ENCODE measurements at regions not wholly inside any gene's neighbourhood (a gene's known extent, or its start where the extent isn't known, plus 50 kb on each side); places are given as distances from the start of the nearest gene placed in this dataset.
A peak's percentile ranks its signal among the peaks of the same experiment; 100 is the strongest.

DNA sequence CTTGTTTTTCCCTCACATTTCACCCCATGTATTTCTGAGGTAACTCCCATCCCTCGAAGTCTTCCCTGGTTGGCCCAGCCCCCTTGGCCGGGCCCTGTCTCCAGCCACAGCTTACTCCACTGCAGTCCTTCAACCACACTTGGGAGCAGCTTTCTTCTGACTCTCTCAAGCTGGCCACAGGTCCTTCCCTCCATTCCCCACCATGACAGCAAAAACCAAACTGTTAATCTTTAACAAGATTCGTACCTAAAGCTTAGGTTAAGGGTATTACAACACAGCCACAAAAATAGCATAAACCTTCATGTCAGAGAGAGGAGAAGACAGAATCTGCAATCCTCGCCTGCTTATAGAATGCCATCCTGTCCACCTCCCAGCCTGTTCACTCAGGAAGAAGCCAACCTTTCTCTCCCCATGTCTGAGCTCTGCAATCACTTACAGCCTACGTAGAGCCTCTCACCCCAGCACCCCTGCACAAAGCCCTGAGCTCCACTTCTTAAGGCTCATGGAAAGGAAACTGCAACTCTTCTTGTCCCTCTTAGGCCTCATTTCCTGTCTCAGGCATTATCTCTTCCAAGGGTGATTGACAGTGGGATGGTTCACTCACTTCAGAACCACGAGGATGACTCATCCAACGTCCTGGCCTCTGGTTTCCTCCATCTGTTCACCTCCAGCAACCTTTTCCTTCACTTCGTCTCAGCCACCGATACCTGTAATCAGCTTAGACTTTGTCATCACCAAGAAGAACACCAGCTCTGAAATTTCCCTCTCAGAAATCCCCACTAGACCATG, 72.8 kb downstream of the CD2 start:
- TF ChIP-seq, protein P1, sequence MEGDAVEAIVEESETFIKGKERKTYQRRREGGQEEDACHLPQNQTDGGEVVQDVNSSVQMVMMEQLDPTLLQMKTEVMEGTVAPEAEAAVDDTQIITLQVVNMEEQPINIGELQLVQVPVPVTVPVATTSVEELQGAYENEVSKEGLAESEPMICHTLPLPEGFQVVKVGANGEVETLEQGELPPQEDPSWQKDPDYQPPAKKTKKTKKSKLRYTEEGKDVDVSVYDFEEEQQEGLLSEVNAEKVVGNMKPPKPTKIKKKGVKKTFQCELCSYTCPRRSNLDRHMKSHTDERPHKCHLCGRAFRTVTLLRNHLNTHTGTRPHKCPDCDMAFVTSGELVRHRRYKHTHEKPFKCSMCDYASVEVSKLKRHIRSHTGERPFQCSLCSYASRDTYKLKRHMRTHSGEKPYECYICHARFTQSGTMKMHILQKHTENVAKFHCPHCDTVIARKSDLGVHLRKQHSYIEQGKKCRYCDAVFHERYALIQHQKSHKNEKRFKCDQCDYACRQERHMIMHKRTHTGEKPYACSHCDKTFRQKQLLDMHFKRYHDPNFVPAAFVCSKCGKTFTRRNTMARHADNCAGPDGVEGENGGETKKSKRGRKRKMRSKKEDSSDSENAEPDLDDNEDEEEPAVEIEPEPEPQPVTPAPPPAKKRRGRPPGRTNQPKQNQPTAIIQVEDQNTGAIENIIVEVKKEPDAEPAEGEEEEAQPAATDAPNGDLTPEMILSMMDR (IDR thresholded peaks at IDR 0.05; ENCODE audit: low read depth, low read length): no peak
- no peak overlapping the region for H3K4me3 ChIP-seq (ENCODE audit: low read depth, low read length)
- H3K36me3 ChIP-seq: no peaks in the 10 kb centered on the region
- no peaks in the 10 kb centered on the region for H3K9me3 ChIP-seq
- DNase-seq: peak; percentile 36
- no peaks in the 10 kb centered on the region for H3K27me3 ChIP-seq
- H3K4me1 ChIP-seq: peaks cover 27% of the 10 kb centered on the region

GRCh38 chr1:116827607-116828105, 73.4 kb downstream of the CD2 start:
- Histone ChIP-seq H3K4me1 (peaks cover 27% of the 10 kb centered on the region), H3K27me3 (no peaks in the 10 kb centered on the region), H3K36me3 (no peaks in the 10 kb centered on the region), H3K4me3 (ENCODE audit: low read depth, low read length) (no peak overlapping the region), H3K9me3 (no peaks in the 10 kb centered on the region)
- TF ChIP-seq, protein P1 (IDR thresholded peaks at IDR 0.05; ENCODE audit: low read depth, low read length): no peak
- DNase-seq: no peak

- TF ChIP-seq, protein P1 (IDR thresholded peaks at IDR 0.05; ENCODE audit: low read depth, low read length): no peak
- no peak overlapping the region for H3K4me3 ChIP-seq (ENCODE audit: low read depth, low read length)
- DNase-seq: no peak
Measured at GRCh38 chr1:116832308-116832931, 77.3 kb upstream of the PTGFRN start.

GRCh38 chr1:116832932-116833578, 76.7 kb upstream of the PTGFRN start:
- Histone ChIP-seq H3K4me3 (ENCODE audit: low read depth, low read length) (no peak overlapping the region), H3K27me3 (no peaks in the 10 kb centered on the region), H3K9me3 (no peaks in the 10 kb centered on the region), H3K4me1 (no peaks in the 10 kb centered on the region), H3K36me3 (no peaks in the 10 kb centered on the region)
- TF ChIP-seq, protein P1 (IDR thresholded peaks at IDR 0.05; ENCODE audit: low read depth, low read length): no peak
- DNase-seq: no peak

More at GRCh38 chr1:116832308-116832931, 77.3 kb upstream of the PTGFRN start:
- no peaks in the 10 kb centered on the region for H3K9me3 ChIP-seq
- H3K4me1 ChIP-seq: peaks cover 2% of the 10 kb centered on the region; the same call in 1 of the 2 replicates
- no peaks in the 10 kb centered on the region for H3K27me3 ChIP-seq
- H3K36me3 ChIP-seq: no peaks in the 10 kb centered on the region

GRCh38 chr1:116833718-116834117, 76.0 kb upstream of the PTGFRN start:
- H3K4me3 ChIP-seq (ENCODE audit: low read depth, low read length): no peak overlapping the region
- H3K4me1 ChIP-seq: no peaks in the 10 kb centered on the region
- H3K27me3 ChIP-seq: no peaks in the 10 kb centered on the region
- DNase-seq: no peak
- no peaks in the 10 kb centered on the region for H3K36me3 ChIP-seq
- no peaks in the 10 kb centered on the region for H3K9me3 ChIP-seq
- TF ChIP-seq, protein P1 (IDR thresholded peaks at IDR 0.05; ENCODE audit: low read depth, low read length): no peak
